Stimulated activated naive CD8-positive, alpha-beta T cell treated with anti-CD3 and anti-CD28 coated beads, Interleukin-15, amount 100 ng/mL, for 72 hours (primary cell): ENCODE measurements at regions not wholly inside any gene's neighbourhood (a gene's known extent, or its start where the extent isn't known, plus 50 kb on each side); places are given as distances from the start of the nearest gene placed in this dataset.

Source experiments
- ATAC-seq: fragments of 150-1000 bp; cut with Tn5 transposase; 2 replicates; pipeline ENCODE4 v1.10.0; 2021; ENCODE audit warnings: mild to moderate bottlenecking, moderate library complexity
- DNase-seq, 2 donors: peaks; one replicate each; pipeline ENCODE4 v3.0.0; 2021 to 2022
- H3K27ac Mint-ChIP-seq, 2 donors: one replicate each; pipeline ENCODE4 v1.8.0; 2022; ENCODE audit warnings: mild to moderate bottlenecking in 2 of 2, mixed read lengths in 2 of 2, moderate library complexity in 2 of 2
- H3K27me3 Mint-ChIP-seq: one replicate; pipeline ENCODE4 v1.8.0; 2022; ENCODE audit warnings: mixed read lengths
- H3K4me1 Mint-ChIP-seq: one replicate; pipeline ENCODE4 v1.8.0; 2022; ENCODE audit warnings: mild to moderate bottlenecking, mixed read lengths
- H3K4me3 Mint-ChIP-seq, 2 donors: one replicate each; pipeline ENCODE4 v1.8.0; 2022; ENCODE audit warnings: mild to moderate bottlenecking in 2 of 2, mixed read lengths in 2 of 2, moderate library complexity in 1 of 2
- H3K9me3 Mint-ChIP-seq, 2 donors: one replicate each; pipeline ENCODE4 v1.8.0; 2022; ENCODE audit warnings: mixed read lengths in 2 of 2

DNA sequence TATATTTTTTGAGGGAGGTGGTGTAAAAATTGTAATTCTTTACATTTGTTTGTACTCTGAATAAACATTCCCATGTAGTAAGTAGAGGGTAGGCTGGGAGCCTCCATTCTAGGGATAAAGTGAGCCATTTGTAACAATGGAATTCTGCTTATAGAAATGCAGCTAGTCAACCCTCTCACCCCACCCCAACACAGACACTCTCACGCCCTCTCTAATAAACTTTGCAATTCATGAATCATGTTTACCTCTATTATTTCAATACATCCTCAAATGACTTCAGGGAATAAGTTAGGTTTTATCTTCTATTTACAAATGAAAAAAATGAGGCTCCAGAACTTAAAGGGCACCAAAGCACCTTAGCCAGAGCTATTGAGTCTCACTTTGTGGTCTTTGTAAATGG lies 56.5 kb upstream of the PDZRN3 start:
- Mint-ChIP-seq H3K4me1 (no peaks in the 10 kb centered on the region), H3K9me3 (peaks cover 8 to 12% of the 10 kb centered on the region in 2 donors), H3K27ac (no peak overlapping the region), H3K4me3 (no peak overlapping the region), H3K27me3 (no peaks in the 10 kb centered on the region)
- ATAC-seq, result no peak
- DNase-seq, result no peak

DNA sequence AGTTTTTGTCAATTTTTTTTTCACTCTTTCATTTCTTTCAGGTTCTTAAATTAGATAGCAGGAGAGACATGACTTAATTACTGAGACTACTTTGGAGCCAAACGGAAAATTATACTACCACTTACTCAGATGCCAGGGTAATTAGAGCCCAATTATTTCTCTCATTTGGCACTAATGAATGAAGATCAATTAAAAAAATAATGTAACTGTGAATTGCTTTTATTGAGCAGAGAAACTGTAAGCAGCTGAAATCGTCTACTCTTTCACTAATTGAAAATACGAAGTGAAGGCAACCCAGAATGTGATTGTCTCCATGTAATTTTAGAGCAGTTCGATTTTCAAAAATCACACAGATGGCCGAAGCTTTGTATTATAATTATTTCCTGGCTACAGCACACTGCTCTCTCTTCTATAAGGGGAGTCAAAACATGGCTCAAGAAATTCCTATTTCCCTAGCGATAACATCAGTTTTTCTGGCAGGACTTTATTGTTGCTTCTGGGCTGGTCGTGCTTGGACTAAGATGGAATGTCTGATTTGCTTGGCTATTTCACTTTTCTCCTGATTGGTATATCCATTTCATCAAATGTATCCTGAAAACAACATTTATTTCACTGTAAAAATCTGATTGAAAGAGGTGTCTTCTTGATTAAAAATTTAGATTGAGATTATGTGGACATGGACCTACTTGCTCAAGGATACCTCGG lies 55.8 kb upstream of the PDZRN3 start:
- Mint-ChIP-seq H3K4me1 (no peaks in the 10 kb centered on the region), H3K9me3 (peaks cover 8 to 10% of the 10 kb centered on the region in 2 donors), H3K27me3 (no peaks in the 10 kb centered on the region), H3K27ac (no peak overlapping the region), H3K4me3 (no peak overlapping the region)
- DNase-seq, result no peak
- ATAC-seq, result no peak

DNA sequence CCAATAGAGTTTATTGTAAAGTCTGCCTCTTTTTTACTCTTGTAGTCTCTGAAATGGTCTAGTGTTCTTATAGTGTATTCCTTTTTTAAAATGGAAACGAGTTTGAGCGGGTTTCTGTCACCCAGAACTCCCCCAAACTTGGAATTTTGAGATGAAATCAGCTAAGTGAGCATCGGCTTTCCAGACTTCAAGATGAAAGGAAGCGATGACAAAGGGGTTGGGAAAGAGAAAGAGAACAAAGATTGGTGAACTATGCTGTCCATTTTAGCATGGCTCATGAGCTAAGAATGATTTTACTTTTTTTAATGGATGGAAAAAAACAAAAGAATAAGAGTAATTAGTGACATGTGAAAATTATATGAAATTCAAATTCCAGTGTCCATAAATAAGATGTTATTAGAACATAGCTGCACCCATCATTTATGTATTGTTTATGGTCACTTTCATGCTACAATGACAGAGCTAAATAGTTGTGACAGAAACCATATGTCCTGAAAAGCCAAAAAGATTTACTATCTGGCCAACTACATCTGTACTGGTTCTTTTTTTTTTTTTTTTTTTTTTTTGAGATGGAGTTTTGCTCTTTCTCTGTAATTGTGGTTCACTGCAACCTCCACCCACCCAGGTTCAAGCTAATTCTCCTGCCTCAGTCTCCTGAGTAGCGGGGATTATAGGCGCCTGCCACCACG lies 52.7 kb upstream of the PDZRN3 start:
- DNase-seq, result no peak
- ATAC-seq, result no peak
- no peaks in the 10 kb centered on the region for H3K4me1 Mint-ChIP-seq
- no peak overlapping the region for H3K4me3 Mint-ChIP-seq
- H3K27me3 Mint-ChIP-seq, result no peaks in the 10 kb centered on the region
- peaks cover 0 to 13% of the 10 kb centered on the region in 2 donors for H3K9me3 Mint-ChIP-seq
- H3K27ac Mint-ChIP-seq, result no peak overlapping the region
